ENCODE measurements at regions not wholly inside any gene's neighbourhood (a gene's known extent, or its start where the extent isn't known, plus 50 kb on each side); places are given as distances from the start of the nearest gene placed in this dataset.

DNA sequence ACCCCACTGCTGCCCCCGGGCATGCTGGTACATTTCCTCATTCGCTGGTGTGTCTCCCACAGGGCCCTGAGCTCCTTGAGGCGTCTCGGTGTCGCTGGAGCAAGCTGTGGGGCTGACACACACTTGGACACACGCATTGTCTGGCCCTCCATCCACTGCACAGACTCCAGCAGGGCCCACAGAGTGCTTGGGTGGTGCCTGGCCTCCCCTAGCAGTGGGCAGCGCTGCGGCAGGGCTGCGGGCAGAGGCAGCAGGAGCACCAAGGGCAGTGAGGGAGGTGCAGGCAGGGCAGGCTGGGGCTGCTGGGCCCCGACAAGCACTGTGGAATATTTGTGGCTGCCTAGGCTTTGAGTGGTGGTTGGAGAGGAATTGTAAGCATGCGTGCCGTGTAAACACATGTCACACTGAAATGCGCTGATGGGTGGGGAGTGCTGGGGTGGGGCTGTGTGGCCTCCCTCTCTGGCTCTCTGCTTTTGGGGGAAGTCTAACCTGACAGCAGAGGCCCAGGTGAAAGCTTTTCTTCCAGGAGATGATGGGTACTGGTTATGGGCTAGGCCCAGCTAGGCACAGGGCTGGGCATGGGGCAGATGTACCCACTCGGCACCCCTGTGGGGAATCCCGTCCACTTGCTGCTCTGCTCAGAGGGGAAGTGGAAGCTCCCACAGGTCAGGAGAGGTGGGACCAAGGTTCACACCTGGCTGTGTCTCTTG is 55.5 kb upstream of the HS6ST1 start:
- Mint-ChIP-seq H3K4me1 (ENCODE audit: low read depth, unreplicated experiment) (peaks cover 10% of the 10 kb centered on the region), H3K36me3 (ENCODE audit: unreplicated experiment) (no peaks in the 10 kb centered on the region), H3K27ac (ENCODE audit: unreplicated experiment) (no peak overlapping the region), H3K27me3 (ENCODE audit: unreplicated experiment) (peaks cover 2% of the 10 kb centered on the region), H3K4me3 (ENCODE audit: unreplicated experiment) (no peak overlapping the region), H3K9me3 (ENCODE audit: unreplicated experiment) (peaks cover 4% of the 10 kb centered on the region)
- no peak for DNase-seq
- TF ChIP-seq, protein P1, sequence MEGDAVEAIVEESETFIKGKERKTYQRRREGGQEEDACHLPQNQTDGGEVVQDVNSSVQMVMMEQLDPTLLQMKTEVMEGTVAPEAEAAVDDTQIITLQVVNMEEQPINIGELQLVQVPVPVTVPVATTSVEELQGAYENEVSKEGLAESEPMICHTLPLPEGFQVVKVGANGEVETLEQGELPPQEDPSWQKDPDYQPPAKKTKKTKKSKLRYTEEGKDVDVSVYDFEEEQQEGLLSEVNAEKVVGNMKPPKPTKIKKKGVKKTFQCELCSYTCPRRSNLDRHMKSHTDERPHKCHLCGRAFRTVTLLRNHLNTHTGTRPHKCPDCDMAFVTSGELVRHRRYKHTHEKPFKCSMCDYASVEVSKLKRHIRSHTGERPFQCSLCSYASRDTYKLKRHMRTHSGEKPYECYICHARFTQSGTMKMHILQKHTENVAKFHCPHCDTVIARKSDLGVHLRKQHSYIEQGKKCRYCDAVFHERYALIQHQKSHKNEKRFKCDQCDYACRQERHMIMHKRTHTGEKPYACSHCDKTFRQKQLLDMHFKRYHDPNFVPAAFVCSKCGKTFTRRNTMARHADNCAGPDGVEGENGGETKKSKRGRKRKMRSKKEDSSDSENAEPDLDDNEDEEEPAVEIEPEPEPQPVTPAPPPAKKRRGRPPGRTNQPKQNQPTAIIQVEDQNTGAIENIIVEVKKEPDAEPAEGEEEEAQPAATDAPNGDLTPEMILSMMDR (IDR thresholded peaks at IDR 0.05; ENCODE audit: partially characterized antibody, unreplicated experiment): no peak

- TF ChIP-seq, protein P1 (IDR thresholded peaks at IDR 0.05; ENCODE audit: partially characterized antibody, unreplicated experiment): no peak
- Mint-ChIP-seq H3K4me1 (ENCODE audit: low read depth, unreplicated experiment) (peaks cover 4% of the 10 kb centered on the region), H3K36me3 (ENCODE audit: unreplicated experiment) (no peaks in the 10 kb centered on the region), H3K4me3 (ENCODE audit: unreplicated experiment) (no peak overlapping the region), H3K27me3 (ENCODE audit: unreplicated experiment) (peaks cover 2% of the 10 kb centered on the region), H3K9me3 (ENCODE audit: unreplicated experiment) (peaks cover 4% of the 10 kb centered on the region), H3K27ac (ENCODE audit: unreplicated experiment) (no peak overlapping the region)
- no peak for DNase-seq
These were observed 56.2 kb upstream of the HS6ST1 start for GRCh38 chr2:128374711-128375413.

DNA sequence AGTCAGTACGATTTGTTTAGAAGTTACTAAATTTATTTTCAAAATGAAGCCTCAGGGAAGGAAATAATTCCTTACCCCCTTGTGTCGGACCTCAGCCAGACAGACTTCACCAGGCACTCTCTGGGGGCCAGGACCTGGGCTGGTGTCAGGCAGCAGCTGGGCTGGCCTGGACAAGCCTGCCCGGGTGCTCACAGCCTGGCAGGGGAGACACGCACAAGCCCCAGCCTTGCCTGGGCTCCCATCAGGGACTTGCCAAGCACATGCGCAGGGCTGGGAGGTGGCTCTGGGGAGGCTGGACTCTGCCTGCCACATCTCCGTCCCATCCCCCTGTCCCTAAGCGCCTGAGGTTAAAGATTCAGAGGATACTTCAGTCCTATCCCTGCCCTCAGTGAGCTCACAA is 56.8 kb upstream of the HS6ST1 start:
- Mint-ChIP-seq H3K4me3 (ENCODE audit: unreplicated experiment) (no peak overlapping the region), H3K9me3 (ENCODE audit: unreplicated experiment) (peaks cover 4% of the 10 kb centered on the region), H3K36me3 (ENCODE audit: unreplicated experiment) (no peaks in the 10 kb centered on the region), H3K27ac (ENCODE audit: unreplicated experiment) (no peak overlapping the region), H3K27me3 (ENCODE audit: unreplicated experiment) (peaks cover 2% of the 10 kb centered on the region), H3K4me1 (ENCODE audit: low read depth, unreplicated experiment) (peaks cover 4% of the 10 kb centered on the region)
- no peak for DNase-seq
- TF ChIP-seq, protein P1 (IDR thresholded peaks at IDR 0.05; ENCODE audit: partially characterized antibody, unreplicated experiment): no peak

DNA sequence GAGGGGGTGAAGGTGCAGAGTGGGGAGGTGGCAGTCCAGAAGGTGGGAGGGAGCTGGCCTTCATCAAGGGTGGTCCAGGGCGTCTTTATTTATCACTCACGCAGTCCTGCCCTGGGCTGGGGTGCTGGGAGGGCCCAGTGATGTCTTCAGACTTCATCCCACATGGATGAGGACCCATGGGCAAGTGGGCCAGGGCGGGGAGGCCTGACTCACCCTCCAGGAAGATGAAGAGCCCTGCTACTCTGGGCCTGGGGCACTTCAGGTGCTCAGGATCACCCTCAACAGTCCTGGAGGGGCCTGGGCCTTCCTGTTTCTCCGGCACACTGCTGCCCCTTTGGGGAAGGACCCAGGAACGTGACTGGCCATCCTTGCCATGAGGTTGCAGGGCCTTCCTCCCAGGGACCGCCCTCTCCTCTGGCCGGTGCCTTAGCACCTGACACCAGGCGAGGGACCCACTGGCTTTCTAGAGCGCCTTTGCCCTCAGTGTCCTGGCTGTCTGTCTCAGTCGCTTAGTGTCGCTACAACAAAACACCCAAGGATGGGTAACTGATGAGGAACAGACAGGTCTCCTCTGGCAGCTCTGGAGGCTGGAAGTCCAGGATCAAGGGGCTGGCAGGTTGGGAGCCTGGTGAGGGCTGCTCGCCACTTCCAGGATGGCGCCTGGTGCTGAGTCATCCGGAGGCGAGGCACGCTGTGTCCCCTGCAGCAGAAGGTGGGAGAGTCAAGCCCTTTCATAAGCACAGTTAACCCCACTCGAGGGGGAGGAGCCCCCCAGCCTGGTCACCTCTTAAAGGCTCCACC is 57.8 kb upstream of the HS6ST1 start:
- Mint-ChIP-seq H3K36me3 (ENCODE audit: unreplicated experiment) (no peaks in the 10 kb centered on the region), H3K4me3 (ENCODE audit: unreplicated experiment) (no peak overlapping the region), H3K27ac (ENCODE audit: unreplicated experiment) (no peak overlapping the region), H3K4me1 (ENCODE audit: low read depth, unreplicated experiment) (peaks cover 10% of the 10 kb centered on the region), H3K9me3 (ENCODE audit: unreplicated experiment) (peaks cover 4% of the 10 kb centered on the region), H3K27me3 (ENCODE audit: unreplicated experiment) (peaks cover 1% of the 10 kb centered on the region)
- TF ChIP-seq, protein P1 (IDR thresholded peaks at IDR 0.05; ENCODE audit: partially characterized antibody, unreplicated experiment): no peak
- no peak for DNase-seq

Measured in glutamatergic neuron (in vitro differentiated cells).